Inferior parietal cortex (tissue), 1 donor: ENCODE measurements at regions not wholly inside any gene's neighbourhood (a gene's known extent, or its start where the extent isn't known, plus 50 kb on each side); places are given as distances from the start of the nearest gene placed in this dataset.

Experiments used
- DNase-seq: peaks from one replicate; pipeline ENCODE4 v3.0.0-alpha.2; 2016; ENCODE audit errors: extremely low spot score

DNA sequence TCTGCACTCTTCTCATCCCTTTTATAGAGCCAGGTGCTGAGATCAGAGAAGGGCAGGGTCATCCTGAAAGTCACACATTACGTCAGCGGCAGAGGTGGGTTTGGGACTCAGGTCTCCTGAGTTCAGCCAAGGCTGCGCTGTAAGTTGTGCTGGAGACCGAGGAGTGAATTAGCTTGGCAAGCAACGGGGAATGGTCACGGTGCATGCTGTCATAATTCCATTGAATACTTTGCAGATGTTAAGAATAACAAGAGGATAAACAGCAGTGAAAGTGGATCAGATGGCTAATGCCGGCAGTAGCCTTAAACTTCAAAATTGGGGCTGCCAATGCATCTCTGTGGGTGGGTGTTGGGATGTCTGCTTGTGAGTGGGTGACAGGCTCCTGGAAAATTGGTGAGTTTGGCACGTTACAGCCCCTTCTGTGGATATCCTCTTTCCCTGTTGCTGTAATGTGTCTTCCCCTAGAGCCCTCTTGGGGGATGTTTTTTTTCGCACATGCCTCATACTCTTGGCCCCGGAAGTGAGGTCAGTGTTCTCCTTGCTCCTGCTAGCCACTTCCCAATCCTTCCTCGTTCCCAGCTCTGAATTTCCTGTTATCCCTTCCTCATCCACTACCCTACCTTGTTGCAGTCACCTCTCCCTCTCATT lies 287.1 kb upstream of the SRRM4 start:
- DNase-seq = no peak

DNA sequence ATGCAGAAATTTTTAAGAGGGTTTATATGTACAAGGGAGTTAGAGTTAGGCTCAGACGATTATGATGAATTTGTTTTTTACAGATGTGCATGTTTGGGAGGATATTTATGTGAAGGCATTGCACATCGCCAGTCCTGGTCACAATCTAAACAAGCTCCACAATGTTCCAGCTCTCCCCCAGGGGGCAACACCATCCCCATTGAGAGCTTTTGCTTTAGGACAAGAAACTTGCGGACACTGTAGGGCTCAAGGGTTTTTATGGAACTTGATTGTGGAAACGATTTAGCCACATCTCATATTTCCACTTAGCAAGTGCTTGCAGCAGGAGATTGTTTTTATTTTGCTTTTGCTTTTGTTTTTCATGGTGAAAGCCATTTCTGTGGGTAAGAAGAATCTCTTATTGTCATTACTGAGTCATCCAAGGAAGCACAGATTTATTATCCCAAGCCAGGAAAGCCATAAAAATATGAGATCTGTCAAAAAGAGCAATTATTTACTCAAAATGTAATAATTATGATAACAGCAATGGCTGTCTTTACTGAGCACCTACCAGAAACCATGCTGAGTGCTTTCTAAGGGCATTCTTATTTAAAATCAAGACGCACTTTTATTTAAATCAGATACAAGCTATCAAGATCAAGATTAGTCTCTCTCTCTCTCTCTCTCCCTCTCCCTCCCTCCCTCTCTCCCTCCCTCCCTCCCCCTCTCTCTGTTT lies 276.7 kb upstream of the SRRM4 start:
- DNase-seq = no peak

DNA sequence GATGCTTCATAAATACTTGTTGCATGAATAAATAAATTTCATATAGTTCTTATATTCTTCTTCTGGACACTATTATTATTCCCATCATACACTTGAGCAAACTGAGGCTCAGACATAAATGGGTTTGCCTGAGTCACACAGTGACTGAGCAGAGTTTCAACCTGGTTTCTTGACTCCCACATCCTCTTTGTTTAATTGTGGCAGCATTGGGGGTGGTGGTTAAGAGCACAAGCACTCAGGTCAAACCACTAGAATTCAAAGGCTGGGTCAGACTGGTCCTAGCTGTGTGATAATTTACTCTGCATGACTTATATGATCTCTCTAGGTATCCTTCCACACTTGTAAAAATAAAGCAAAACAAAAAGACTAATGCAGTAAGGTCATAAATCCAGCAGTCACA lies 274.9 kb upstream of the SRRM4 start:
- no peak for DNase-seq

- no peak for DNase-seq
Measured at GRCh38 chr12:118709946-118710345, 271.4 kb upstream of the SRRM4 start.

GRCh38 chr12:118711185-118711584 lies 270.2 kb upstream of the SRRM4 start:
- DNase-seq = no peak

GRCh38 chr12:118714051-118714460 lies 267.3 kb upstream of the SRRM4 start:
- DNase-seq = peak; percentile 66

GRCh38 chr12:118714500-118714899 lies 266.8 kb upstream of the SRRM4 start:
- DNase-seq = no peak

DNA sequence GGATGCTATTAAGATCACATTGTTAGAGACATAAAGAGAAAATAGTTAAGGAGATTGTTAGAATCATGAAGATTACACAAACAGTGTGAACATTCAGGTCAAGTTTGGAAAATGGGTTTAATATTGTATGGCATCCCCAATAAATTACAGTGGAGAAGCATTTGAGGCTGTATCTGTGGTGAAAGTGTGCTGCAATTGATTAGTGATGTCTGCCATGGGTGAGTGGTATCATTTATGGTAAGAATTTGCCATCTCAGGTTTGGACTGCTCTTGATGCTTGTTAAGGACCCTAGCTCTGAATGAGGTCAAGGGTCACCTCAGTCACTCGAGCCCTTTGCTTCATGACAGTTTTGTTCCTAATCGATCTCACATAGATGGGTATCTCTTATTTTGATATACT lies 265.7 kb upstream of the SRRM4 start:
- DNase-seq = no peak

DNA sequence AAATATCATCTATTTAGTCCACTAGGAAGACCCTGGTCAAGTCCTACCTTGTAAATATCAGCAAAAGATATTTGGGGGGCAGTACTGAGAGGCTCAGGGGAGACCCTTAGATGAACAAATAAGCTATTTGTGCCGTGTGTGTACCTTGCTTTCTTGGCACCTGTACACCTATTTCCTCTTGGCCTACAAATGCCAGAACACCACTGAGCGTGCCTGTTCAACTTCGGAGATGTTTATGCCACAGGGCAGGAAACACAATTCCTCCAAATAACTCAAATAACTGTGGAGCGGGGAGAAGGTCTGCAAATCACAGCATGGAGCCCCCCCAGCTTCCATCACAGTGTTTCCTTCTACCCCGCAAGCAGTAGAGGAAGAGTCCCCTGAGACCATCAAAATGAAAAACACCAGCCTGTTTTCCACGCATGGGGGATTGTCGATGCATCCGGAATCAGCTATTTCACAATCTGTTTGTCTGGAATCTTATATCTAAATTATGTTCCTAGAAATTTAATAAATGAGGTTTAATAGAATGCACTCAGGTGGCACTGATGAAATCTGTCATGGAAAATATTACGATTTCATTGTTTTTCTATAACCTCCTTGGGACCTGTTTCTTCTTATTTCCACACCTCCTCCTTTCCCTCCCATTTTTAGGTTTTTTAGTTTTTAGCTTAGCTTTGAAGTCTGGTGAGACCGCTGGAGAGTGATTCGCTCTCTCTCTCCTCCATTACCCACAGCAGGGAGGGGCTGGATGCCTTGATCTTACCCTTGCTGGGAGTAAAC lies 254.0 kb upstream of the SRRM4 start:
- DNase-seq = no peak

DNA sequence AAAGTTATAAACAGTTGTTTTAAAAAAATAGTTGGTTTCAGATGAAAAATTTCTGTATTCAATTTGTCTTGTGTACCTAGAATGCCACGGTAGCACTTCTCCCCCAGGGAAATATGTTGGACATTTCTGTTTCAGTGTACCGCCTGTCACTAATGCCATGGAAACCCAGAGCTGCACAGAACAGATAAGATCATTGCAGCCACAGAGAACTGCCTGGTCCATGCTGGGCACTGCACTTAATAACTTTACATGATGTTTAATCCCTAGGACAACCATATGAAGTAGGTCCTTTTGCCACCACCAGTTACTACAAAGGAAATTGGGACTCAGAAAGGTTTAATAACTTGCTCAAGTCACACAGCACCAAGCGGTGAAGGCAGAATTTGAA lies 253.4 kb upstream of the SRRM4 start:
- no peak for DNase-seq

DNA sequence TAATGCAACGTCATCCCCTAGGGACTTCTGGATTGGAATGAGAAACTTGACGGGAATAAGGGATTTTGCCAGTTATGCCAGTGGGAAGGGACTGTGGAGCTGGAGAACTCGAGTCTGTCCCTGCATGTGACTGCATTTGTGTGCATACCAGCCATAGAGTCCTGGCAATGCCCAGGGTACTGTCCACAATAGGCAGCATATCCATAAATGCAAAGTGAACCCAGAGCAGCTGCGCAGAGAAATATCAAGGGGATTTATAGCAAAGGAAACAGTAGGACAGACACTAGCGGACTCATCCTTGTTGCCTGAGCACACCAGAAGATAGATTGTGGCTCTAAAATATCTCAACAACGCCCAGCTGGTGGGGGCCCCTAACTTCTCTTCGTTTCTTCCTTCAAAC lies 247.1 kb upstream of the SRRM4 start:
- no peak for DNase-seq

- DNase-seq = no peak
Measured at GRCh38 chr12:118737985-118738540, 243.3 kb upstream of the SRRM4 start.

- DNase-seq = peak; percentile 57
Measured at GRCh38 chr12:118741194-118741593, 240.1 kb upstream of the SRRM4 start.

GRCh38 chr12:118742431-118742830 lies 238.9 kb upstream of the SRRM4 start:
- no peak for DNase-seq

DNA sequence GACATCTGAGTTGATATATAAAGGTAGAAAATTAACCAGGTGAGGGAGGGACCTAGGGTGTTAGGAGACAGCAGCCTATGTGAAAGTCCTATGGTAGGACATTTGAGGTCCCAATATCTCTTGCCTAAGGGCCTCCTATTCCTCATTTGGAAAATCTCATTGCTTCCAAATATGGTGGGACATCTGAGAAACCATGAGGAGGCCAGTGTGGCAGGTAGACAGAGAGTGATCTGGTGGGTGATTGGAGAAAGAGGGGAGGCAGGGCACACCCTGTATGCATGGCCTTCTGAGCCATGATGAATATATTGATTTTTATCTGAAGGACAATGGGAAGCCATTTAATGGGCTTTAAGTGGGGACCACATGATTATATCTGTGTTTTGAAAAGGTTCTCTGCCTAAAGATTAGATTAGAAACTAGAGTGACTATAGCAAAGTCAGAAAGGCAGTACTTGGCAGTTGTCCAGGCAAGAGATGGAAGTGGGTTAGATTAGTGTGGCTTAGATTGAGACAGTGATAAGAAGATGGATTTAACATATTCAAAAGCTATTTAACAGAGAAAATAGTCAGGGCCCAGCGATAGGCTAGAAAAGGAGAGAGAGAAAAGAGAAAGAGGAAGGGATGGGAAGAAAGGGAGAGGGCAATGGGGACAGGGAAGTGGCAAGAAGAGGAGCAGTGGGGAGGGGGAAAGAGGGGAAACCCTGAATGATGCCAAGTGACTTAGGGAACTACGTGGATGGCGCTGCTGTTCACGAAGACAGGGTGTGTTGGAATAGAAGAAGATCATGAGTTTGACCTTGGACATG lies 237.2 kb upstream of the SRRM4 start:
- no peak for DNase-seq

- no peak for DNase-seq
Measured at GRCh38 chr12:118746176-118746575, 235.2 kb upstream of the SRRM4 start.

- DNase-seq = no peak
Measured at GRCh38 chr12:118746960-118747359, 234.4 kb upstream of the SRRM4 start.

DNA sequence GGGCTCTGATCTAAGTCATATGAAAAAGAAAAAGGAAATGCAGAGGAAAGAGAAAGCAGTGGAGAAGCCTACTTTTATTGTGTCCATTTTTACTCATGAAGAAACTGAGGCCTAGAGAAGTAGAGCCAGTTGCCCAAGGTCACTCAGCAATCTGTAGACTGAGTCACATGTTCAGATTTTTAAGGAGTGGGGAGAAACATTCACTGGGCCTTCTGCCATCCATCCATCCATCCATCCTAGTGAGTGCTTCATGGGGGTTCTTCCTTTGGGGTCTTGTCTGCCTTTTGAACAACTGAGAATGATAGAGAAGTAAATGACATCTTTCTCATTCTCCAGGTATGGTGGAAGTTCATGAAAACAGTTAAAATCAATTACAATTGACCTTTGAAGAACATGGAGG lies 233.6 kb upstream of the SRRM4 start:
- no peak for DNase-seq

DNA sequence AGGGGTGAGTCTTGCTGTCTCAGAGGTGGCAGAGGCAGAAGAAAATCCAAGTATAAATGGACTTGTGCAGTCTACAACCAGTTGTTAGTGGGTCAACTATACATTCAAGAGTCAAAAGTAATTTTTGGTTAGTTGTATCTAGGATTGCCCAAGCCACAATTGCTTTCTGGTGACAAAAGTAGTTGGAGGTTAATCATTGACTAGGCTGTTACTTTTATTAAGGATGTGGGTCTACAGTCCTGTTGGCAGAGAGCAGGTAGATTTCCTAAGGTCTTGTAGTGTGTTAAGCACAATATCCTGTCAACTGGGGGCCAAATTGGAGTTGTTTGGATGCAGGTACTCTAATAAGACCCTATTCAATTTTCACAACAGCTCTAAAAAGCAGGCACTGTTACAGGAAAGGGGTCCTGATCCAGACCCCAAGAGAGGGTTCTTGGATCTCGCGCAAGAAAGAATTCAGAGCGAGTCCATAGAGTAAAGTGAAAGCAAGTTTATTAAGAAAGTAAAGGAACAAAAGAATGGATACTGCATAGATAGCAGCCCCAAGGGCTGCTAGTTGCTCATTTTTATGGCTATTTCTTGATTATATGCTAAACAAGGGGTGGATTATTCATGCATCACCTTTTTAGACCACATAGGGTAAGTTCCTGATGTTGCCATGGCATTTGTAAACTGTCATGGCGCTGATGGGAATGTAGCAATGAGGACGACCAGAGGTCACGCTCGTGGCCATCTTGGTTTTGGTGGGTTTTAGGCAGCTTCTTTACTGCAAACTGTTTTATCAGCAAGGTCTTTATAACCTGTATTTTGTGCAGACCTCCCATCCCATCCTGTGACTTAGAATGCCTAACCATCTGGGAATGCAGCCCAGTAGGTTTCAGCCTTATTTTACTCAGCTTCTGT lies 232.6 kb upstream of the SRRM4 start:
- DNase-seq = no peak

- DNase-seq = no peak
Measured at GRCh38 chr12:118749646-118750045, 231.7 kb upstream of the SRRM4 start.

GRCh38 chr12:118750666-118751065 lies 230.7 kb upstream of the SRRM4 start:
- DNase-seq = no peak
